Activated naive CD4-positive, alpha-beta T cell treated with anti-CD3 and anti-CD28 coated beads for 36 hours (primary cell): ENCODE measurements at regions not wholly inside any gene's neighbourhood (a gene's known extent, or its start where the extent isn't known, plus 50 kb on each side); places are given as distances from the start of the nearest gene placed in this dataset.
"Not testable (repeated sequence)": the region's sequence is repeated elsewhere in the genome, so short reads cannot be mapped to it uniquely, and the experiment has no call there.

ENCODE experiments used
- CTCF ChIA-PET: fragments of 350-600 bp; sonication (Branson Sonifier 250); formaldehyde crosslinking; loops from one replicate; lab custom pipeline; 2021; ENCODE audit warnings: antibody characterized with exemption; lab: Charles Lee
- DNase-seq: peaks from one replicate; pipeline ENCODE4 v3.0.0-alpha.2; 2020
- H3K27ac Mint-ChIP-seq: one replicate; pipeline ENCODE4 v1.8.0; 2021; ENCODE audit warnings: mild to moderate bottlenecking, mixed read lengths
- H3K27me3 Mint-ChIP-seq: one replicate; pipeline ENCODE4 v1.8.0; 2021; ENCODE audit warnings: low read depth, mixed read lengths
- H3K36me3 Mint-ChIP-seq: one replicate; pipeline ENCODE4 v1.8.0; 2021; ENCODE audit warnings: low read depth, mixed read lengths
- H3K4me1 Mint-ChIP-seq: one replicate; pipeline ENCODE4 v1.8.0; 2021; ENCODE audit warnings: low read depth, mixed read lengths
- H3K4me3 Mint-ChIP-seq: one replicate; pipeline ENCODE4 v1.8.0; 2021; ENCODE audit warnings: mild to moderate bottlenecking, moderate library complexity, mixed read lengths
- H3K9me3 Mint-ChIP-seq: one replicate; pipeline ENCODE4 v1.8.0; 2021; ENCODE audit warnings: mixed read lengths
- intact Hi-C: fragments of 100-400 bp; cut with micrococcal nuclease; formaldehyde crosslinking; loops from one replicate; pipeline ENCODE4 v1.15.1; 2023

DNA sequence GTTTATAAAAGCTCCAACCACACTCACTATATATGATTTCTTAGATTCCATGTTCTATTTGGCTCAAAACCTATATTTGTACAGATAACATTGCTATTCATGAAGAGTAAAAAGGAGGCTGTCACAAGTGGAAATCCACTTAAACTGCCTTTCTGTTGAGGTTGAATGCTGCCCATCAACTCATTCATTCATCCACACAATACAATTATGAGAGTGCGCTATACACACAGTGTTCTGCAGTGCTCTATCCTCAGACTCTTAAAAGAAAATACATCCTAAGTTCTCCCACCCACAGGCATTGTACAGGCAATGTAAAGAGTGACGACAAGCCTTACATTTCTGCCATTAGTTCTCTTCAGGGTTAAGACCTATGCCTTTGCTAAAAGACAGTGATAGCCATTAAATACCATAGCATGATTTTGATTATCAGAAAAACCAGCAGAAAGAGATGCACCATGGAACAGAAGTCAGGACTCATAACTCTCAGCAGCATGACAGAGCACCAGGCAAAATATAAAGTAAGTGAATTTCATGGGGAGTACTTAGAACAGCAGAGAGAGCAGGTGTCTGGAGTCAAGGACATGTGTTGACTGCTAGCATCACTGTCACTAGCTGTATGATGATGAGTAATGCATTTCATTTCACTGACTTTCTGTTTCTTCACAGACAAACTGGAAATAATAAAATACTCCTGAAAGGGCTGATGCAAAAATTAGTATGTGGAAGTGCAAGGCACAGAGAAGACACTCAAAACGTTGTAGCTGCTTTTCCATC lies 218.0 kb downstream of the RBM26 start:
- Mint-ChIP-seq H3K27me3 (no peaks in the 10 kb centered on the region), H3K4me3 (no peak overlapping the region), H3K27ac (no peak overlapping the region), H3K9me3 (no peaks in the 10 kb centered on the region), H3K4me1 (peaks cover 22% of the 10 kb centered on the region), H3K36me3 (no peaks in the 10 kb centered on the region)
- intact Hi-C loops, result no loop called here
- CTCF ChIA-PET, result no interaction called here
- no peak for DNase-seq

DNA sequence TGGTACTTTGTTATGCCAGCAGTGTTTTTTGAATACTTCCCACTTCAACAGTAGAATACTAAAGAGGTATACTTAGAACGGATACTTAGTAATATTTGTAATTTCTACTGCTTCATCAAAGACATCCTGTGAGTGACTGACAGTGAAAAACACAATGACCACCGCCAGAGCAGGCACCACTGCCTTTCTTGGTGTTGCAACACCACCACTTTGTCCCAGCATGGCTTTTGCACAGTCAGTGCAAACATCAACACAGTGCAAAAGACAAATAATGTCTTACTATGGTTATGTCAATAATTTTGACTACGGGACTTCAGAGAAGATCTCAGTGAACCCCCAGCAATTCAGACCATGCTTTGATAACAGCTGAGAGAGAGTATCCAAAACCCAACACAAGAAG lies 220.5 kb downstream of the RBM26 start:
- H3K27ac Mint-ChIP-seq, result no peak overlapping the region
- H3K36me3 Mint-ChIP-seq, result no peaks in the 10 kb centered on the region
- DNase-seq, result no peak
- intact Hi-C loops, result no loop called here
- H3K4me1 Mint-ChIP-seq, result peaks cover 12% of the 10 kb centered on the region
- no peak overlapping the region for H3K4me3 Mint-ChIP-seq
- H3K27me3 Mint-ChIP-seq, result peaks cover 4% of the 10 kb centered on the region
- CTCF ChIA-PET, result no interaction called here
- H3K9me3 Mint-ChIP-seq, result no peaks in the 10 kb centered on the region

DNA sequence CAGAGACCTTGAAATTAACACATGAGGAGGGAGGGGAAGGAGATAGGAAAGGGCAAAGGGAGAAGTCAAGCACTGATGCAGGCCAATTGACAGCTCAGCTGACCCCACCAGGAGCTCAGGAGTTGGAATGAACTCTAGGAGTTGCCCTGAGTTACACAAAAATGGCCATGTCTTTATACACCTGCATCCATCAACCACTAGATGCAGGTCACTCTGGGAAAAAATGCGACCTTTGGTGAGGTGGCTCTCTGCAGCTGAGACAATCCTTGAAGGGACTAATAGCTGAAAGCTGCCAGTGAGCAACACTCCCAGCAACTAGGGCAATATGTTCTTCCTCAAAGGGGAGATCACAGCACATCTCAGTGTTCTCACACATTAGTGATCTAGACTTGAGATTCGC lies 222.8 kb downstream of the RBM26 start:
- Mint-ChIP-seq H3K27me3 (peaks cover 8% of the 10 kb centered on the region), H3K9me3 (no peaks in the 10 kb centered on the region), H3K4me3 (no peak overlapping the region), H3K27ac (no peak overlapping the region), H3K36me3 (no peaks in the 10 kb centered on the region), H3K4me1 (peaks cover 3% of the 10 kb centered on the region)
- CTCF ChIA-PET, result no interaction called here
- intact Hi-C loops, result no loop called here
- DNase-seq, result no peak

DNA sequence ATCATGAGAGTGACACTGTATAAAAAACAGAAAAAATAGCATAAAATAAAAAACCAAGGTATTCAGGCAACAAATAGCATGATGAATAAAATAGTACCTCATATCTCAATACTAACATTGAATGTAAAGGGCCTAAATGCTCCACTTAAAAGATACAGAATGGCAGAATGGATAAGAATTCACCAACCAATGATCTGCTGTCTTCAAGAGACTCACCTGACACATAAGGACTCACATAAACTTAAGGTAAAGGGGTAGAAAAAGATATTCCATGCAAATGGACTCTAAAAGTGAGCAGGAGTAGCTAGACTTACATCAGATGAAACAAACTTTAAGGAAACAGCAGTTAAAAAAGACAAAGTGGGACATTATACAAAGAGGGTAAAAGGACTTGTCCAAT lies 232.4 kb downstream of the RBM26 start:
- H3K4me3 Mint-ChIP-seq, H3K4me1 Mint-ChIP-seq, H3K36me3 Mint-ChIP-seq, CTCF ChIA-PET, intact Hi-C loops, H3K27ac Mint-ChIP-seq, DNase-seq: not testable (repeated sequence)
- Mint-ChIP-seq H3K27me3 (peaks cover 26% of the 10 kb centered on the region), H3K9me3 (peaks cover 13% of the 10 kb centered on the region)

DNA sequence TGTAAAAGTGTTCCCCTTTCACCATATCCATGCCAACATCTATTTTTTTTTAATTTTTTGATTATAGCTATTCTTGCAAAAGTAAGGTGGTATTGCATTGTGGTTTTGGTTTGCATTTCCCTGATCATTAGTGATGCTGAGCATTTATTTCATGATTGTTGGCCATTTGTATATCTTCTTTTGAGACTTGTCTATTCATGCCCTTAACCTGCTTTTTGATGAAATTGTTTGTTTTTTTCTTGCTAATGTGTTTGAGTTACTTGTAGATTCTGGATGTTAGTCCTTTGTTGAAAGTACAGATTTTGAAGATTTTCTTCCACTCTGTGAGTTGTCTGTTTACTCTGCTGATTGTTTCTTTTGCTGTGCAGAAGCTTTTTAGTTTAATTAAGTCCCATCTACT lies 233.1 kb downstream of the RBM26 start:
- peaks cover 24% of the 10 kb centered on the region for H3K27me3 Mint-ChIP-seq
- H3K4me1 Mint-ChIP-seq, H3K27ac Mint-ChIP-seq, H3K4me3 Mint-ChIP-seq, H3K36me3 Mint-ChIP-seq, DNase-seq, intact Hi-C loops: not testable (repeated sequence)
- CTCF ChIA-PET, result interaction anchor here (0.7 kb wide), 1 partner anchor 33 kb away, joined by 3 read pairs; no protein-coding TSS in a partner anchor
- peaks cover 15% of the 10 kb centered on the region for H3K9me3 Mint-ChIP-seq

DNA sequence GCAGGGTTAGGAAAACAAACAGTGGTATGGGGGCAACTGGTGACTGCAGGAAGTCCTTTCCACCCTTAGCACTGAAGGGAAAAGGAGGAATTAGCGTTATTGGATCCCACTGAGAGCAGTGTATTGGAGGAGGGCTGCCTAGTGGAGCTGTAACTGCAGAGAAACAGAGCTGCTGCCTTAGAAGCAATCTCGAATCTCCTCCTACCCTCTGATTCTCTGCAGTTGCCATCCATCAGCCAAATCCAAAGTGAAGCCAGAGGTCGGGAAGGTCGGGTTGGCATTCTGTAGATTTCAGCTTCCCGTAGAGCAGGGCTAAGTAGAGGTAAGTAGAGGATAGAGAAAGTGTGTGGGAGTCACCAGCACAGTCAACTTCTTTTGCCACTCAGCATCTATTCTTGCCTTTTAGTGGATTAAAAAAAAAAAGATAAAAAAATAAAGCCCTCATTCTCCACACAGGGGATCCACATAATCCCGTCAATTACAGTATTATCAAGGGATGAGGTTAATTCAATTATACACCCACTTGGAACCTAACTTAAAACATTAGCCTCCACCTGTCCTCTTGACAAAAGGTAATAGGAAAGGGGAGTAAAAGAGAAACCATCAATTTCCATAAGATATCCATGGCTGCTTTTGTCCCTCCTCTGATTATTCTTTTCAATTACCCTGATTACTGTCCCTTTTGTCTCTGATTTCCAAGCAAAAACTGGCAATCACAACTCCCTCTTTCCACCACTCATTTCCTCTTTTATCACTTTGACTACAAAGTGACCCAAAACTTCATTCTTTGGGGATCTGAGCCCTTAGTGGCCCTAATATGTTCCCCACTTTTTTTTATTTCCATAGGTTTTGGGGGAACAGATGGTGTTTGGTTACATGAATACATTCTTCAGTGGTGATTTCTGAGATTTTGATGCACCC lies 234.7 kb downstream of the RBM26 start:
- intact Hi-C loops, result no loop called here
- Mint-ChIP-seq H3K4me1 (no peaks in the 10 kb centered on the region), H3K36me3 (no peaks in the 10 kb centered on the region), H3K27ac (no peak overlapping the region), H3K9me3 (peaks cover 15% of the 10 kb centered on the region), H3K4me3 (no peak overlapping the region), H3K27me3 (peaks cover 25% of the 10 kb centered on the region)
- no peak for DNase-seq
- CTCF ChIA-PET, result interaction anchor here (0.6 kb wide), 1 partner anchor 353 kb away, joined by 3 read pairs; no protein-coding TSS in a partner anchor

DNA sequence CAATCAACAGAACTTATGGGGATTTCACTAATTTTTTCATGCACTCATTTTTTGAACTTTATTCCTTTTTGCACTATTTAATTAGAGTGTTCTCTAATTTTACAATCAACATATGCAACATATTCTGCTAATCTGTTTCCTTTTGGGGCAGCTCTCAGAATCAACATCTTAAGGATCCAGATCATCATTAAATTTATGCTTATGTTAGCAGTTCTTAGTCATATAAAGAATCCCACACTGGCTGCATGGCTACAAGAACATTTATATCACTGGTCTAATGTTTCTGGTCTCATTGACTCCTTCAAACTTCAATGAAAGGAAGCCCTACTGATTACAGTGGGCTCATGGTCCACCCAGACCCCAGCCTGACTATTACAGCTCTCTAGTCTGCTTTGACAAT lies 245.2 kb downstream of the RBM26 start:
- Mint-ChIP-seq H3K27me3 (peaks cover 15% of the 10 kb centered on the region), H3K27ac (no peak overlapping the region)

DNA sequence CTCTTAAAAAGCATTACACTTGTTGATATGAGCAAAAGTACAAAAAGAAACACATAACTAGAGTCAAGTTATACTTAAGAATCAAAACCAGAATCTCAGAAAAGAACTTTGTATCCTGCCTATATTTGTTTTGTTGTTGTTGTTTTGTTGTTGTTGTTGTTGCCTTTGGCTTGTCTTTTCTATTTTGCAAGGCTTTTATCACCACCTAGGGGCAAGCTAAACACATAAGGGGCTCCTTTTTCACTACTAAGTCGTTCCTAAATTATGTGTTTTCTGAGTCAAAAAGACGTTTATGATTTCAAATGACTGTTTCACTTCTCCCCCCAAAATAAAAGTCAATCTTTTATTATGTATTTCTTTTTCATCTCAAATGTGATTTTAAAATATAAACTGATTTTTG lies 250.2 kb downstream of the RBM26 start:
- DNase-seq, result no peak
- no peak overlapping the region for H3K4me3 Mint-ChIP-seq

More for the DNA sequence above, 245.2 kb downstream of the RBM26 start:
- DNase-seq, result no peak
- Mint-ChIP-seq H3K9me3 (no peaks in the 10 kb centered on the region), H3K36me3 (no peaks in the 10 kb centered on the region), H3K4me3 (no peak overlapping the region), H3K4me1 (no peaks in the 10 kb centered on the region)
- intact Hi-C loops, result no loop called here
- CTCF ChIA-PET, result no interaction called here

DNA sequence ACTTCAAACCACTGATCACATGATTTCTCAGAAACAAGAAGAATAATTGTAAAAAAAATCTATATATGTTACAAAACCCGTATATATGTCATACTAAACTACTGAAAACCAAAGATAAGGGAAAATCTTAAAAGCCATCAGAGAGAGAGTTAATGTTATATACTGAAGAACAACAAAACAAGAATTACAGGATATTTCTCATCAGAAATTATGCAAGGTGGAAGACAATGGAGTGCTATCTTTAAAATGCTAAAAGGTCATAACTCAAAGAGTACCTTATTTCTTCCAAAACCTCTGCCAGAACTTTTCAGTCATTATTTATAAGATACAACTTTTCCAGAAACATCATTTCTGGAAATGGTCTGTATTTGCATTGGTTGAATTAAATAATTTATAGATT lies 256.8 kb downstream of the RBM26 start:
- CTCF ChIA-PET, result no interaction called here
- Mint-ChIP-seq H3K9me3 (peaks cover 1% of the 10 kb centered on the region), H3K4me3 (no peak overlapping the region), H3K4me1 (no peaks in the 10 kb centered on the region), H3K27ac (no peak overlapping the region), H3K36me3 (no peaks in the 10 kb centered on the region), H3K27me3 (peaks cover 15% of the 10 kb centered on the region)
- DNase-seq, result no peak
- intact Hi-C loops, result no loop called here

More for the DNA sequence above, 250.2 kb downstream of the RBM26 start:
- Mint-ChIP-seq H3K36me3 (no peaks in the 10 kb centered on the region), H3K27ac (no peak overlapping the region), H3K4me1 (no peaks in the 10 kb centered on the region), H3K9me3 (no peaks in the 10 kb centered on the region), H3K27me3 (peaks cover 32% of the 10 kb centered on the region)
- intact Hi-C loops, result no loop called here
- CTCF ChIA-PET, result interaction anchor here (0.7 kb wide), 1 partner anchor 269 kb away, joined by 4 read pairs; no protein-coding TSS in a partner anchor

DNA sequence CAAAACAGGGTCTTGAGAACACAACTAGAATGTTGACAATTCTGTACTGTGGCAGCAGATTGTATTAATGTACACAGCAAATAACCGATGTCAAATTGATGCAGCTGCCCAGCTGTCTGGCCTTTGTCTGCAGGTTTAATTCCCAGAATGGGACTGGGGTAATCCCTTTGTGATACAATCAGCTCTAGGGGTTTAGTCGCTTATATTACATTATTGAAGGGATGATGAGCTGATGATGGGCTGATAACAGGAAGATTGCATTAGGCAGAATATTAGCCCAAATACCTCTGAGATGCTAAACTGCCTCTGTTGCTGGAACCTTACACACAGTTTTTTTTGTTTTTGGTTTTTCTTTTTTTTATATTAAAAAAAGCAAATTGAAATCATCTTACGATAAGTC lies 265.0 kb downstream of the RBM26 start:
- no peak overlapping the region for H3K4me3 Mint-ChIP-seq
- intact Hi-C loops, result no loop called here
- no peak overlapping the region for H3K27ac Mint-ChIP-seq
- CTCF ChIA-PET, result no interaction called here
- H3K36me3 Mint-ChIP-seq, result no peaks in the 10 kb centered on the region
- peaks cover 2% of the 10 kb centered on the region for H3K27me3 Mint-ChIP-seq
- H3K4me1 Mint-ChIP-seq, result no peaks in the 10 kb centered on the region
- no peak for DNase-seq
- no peaks in the 10 kb centered on the region for H3K9me3 Mint-ChIP-seq

DNA sequence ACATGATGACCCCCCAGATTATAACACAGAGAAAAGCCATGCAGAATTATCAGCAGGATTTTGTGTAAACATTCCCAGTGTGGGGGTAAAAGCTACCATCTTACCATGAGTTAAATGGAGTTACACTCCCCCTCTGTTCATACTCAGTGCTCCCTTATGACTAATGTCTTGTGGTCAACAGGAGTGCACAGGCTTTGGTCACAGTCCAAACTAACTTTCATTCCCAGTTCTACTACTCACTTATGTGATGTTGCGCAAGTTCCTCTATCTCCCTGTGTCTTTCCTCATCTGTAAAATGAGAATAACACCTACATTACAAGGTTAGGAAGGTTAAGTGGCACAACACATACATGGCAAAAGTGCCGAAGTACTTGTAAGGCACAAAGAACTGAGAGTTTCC lies 277.9 kb downstream of the RBM26 start:
- peaks cover 19% of the 10 kb centered on the region for H3K27me3 Mint-ChIP-seq
- intact Hi-C loops, result no loop called here
- H3K9me3 Mint-ChIP-seq, result no peaks in the 10 kb centered on the region

DNA sequence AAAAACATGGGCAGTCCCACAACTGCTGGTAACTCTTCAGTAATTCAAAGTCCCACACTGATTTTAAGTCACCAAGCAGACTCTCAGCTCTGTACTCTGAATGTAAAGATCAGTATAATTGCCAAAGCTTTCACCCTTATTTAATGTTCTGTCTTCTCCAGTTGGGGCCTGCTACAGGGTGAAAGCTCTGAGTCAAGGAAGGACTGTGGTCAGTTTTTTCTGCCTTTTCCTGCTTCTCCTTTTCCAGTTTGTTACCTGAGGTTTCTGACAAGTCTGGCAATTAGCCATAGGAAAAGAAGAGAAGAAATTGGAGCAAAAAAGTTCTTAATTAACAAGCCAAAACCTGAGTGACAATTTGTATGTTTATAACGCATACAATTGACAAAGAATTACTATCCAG lies 279.3 kb downstream of the RBM26 start:
- DNase-seq, result no peak
- intact Hi-C loops, result no loop called here
- H3K27me3 Mint-ChIP-seq, result peaks cover 11% of the 10 kb centered on the region
- H3K4me3 Mint-ChIP-seq, result no peak overlapping the region
- no peaks in the 10 kb centered on the region for H3K36me3 Mint-ChIP-seq
- no peaks in the 10 kb centered on the region for H3K9me3 Mint-ChIP-seq
- no peaks in the 10 kb centered on the region for H3K4me1 Mint-ChIP-seq
- CTCF ChIA-PET, result no interaction called here
- no peak overlapping the region for H3K27ac Mint-ChIP-seq

More for the DNA sequence above, 277.9 kb downstream of the RBM26 start:
- Mint-ChIP-seq H3K4me1 (no peaks in the 10 kb centered on the region), H3K36me3 (no peaks in the 10 kb centered on the region), H3K27ac (no peak overlapping the region), H3K4me3 (no peak overlapping the region)
- CTCF ChIA-PET, result no interaction called here
- DNase-seq, result no peak
